PC-9 (cell line): ENCODE measurements at regions not wholly inside any gene's neighbourhood (a gene's known extent, or its start where the extent isn't known, plus 50 kb on each side); places are given as distances from the start of the nearest gene placed in this dataset.
"Not testable (repeated sequence)": the region's sequence is repeated elsewhere in the genome, so short reads cannot be mapped to it uniquely, and the experiment has no call there.

Source experiments
- BruUV-seq: library from RNA; stranded (reverse); fragments of 400-500 nt; replicated peaks from 2 replicates; lab custom pipeline; 2021; lab: Mats Ljungman, UMichigan
- CTCF ChIA-PET: fragments of 300-600 bp; sonication (Branson Sonifier 250); formaldehyde crosslinking; loops from one replicate; lab custom pipeline; 2022; ENCODE audit warnings: antibody characterized with exemption; lab: Charles Lee
- POLR2A ChIA-PET: fragments of 300-600 bp; sonication (Branson Sonifier 250); formaldehyde crosslinking; loops from one replicate; lab custom pipeline; 2022; ENCODE audit warnings: antibody characterized with exemption; ENCODE audit not compliant: unreplicated experiment; lab: Charles Lee
- DNase-seq, 2 experiments: peaks; one replicate each; pipeline versions ENCODE4 v3.0.0 to v3.0.0-alpha.2; 2015 to 2022; ENCODE audit warnings: mixed read lengths in 1 of 2
- H2AFZ ChIP-seq: fragments of 200-600 bp; sonication (generic); 2 replicates; pipeline ENCODE4 v1.8.1; 2017; ENCODE audit warnings: antibody characterized with exemption
- H3F3A ChIP-seq: fragments of 200-600 bp; sonication (generic); 2 replicates; pipeline ENCODE4 v1.8.1; 2017; ENCODE audit warnings: antibody characterized with exemption, mild to moderate bottlenecking, low read depth; ENCODE audit not compliant: insufficient read depth
- H3K27ac ChIP-seq: fragments of 200-600 bp; sonication (generic); 2 replicates; pipeline ENCODE4 v1.6.1; 2016; ENCODE audit warnings: mixed run types
- H3K27me3 ChIP-seq: fragments of 200-600 bp; sonication (generic); 2 replicates; pipeline ENCODE4 v1.6.1; 2016; ENCODE audit warnings: low read depth, mixed run types; ENCODE audit not compliant: insufficient read depth
- H3K36me3 ChIP-seq: fragments of 200-600 bp; sonication (generic); 2 replicates; pipeline ENCODE4 v1.6.1; 2016; ENCODE audit warnings: low read depth, mixed run types
- H3K4me1 ChIP-seq: fragments of 200-600 bp; sonication (generic); replicated peaks from 2 replicates; pipeline ENCODE4 v1.6.1; 2016; ENCODE audit warnings: mixed run types; ENCODE audit not compliant: insufficient read depth
- H3K4me2 ChIP-seq: fragments of 200-600 bp; sonication (generic); 2 replicates; pipeline ENCODE4 v1.6.1; 2017; ENCODE audit warnings: mixed run types
- H3K4me3 ChIP-seq: fragments of 200-600 bp; sonication (generic); 2 replicates; pipeline ENCODE4 v1.6.1; 2016; ENCODE audit warnings: mixed run types
- H3K79me2 ChIP-seq: fragments of 200-600 bp; sonication (generic); 2 replicates; pipeline ENCODE4 v1.6.1; 2017; ENCODE audit warnings: low read depth, mixed run types
- H3K9me2 ChIP-seq: fragments of 200-600 bp; sonication (generic); 2 replicates; pipeline ENCODE4 v1.8.1; 2017; ENCODE audit warnings: mild to moderate bottlenecking; ENCODE audit not compliant: insufficient read depth
- H3K9me3 ChIP-seq: fragments of 200-600 bp; sonication (generic); 2 replicates; pipeline ENCODE4 v1.8.1; 2016; ENCODE audit warnings: low read depth; ENCODE audit not compliant: insufficient read depth
- H4K20me1 ChIP-seq: fragments of 200-600 bp; sonication (generic); 2 replicates; pipeline ENCODE4 v1.8.1; 2017; ENCODE audit not compliant: insufficient read depth
- CTCF ChIP-seq: fragments of 200-600 bp; sonication (generic); conservative IDR thresholded peaks from 2 replicates; pipeline ENCODE4 v1.6.1; 2017; ENCODE audit warnings: mixed run types, antibody characterized with exemption, mild to moderate bottlenecking, moderate library complexity
- EZH2 ChIP-seq: fragments of 200-600 bp; sonication (generic); IDR thresholded peaks from 2 replicates; pipeline ENCODE4 v1.8.0; 2017; ENCODE audit warnings: antibody characterized with exemption, low read depth
- intact Hi-C: fragments of 100-400 bp; cut with micrococcal nuclease; formaldehyde crosslinking; loops from one replicate; pipeline ENCODE4 v1.10.0; 2022; ENCODE audit not compliant: unreplicated experiment

DNA sequence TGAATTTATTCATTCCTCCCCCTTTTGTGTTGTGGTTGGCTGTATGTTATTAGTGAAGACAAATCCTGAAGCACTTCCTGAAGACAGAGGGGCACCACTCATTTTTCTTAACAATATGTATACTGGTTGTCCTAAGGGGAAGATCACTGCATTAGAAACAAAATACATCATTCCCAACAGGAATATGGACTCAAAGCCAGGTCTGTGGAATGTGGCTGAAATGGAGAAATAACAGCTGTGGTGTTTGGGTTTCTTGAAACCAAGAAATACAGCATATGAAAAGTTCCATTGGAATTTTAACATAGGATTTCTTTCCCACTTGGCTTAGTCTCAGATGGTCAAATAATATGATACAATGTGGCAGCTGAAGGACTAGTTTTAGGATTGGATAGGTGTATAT lies 267.6 kb downstream of the KCNE4 start:
- ChIA-PET POLR2A (no interaction called here), CTCF (no interaction called here)
- no peak for DNase-seq
- H3F3A ChIP-seq: no peaks in the 10 kb centered on the region
- no peaks in the 10 kb centered on the region for H3K9me2 ChIP-seq
- H4K20me1 ChIP-seq: no peaks in the 10 kb centered on the region; the same call in 1 of the 2 replicates
- no peak for TF ChIP-seq EZH2
- TF ChIP-seq CTCF: no peak
- intact Hi-C loops: no loop called here
- no peaks in the 10 kb centered on the region for H3K27me3 ChIP-seq
- H3K4me3 ChIP-seq: no peak overlapping the region
- no TSS peak for BruUV-seq
- no peaks in the 10 kb centered on the region for H3K9me3 ChIP-seq
- H3K79me2 ChIP-seq: no peaks in the 10 kb centered on the region
- H3K4me2 ChIP-seq: no peak overlapping the region
- H3K4me1 ChIP-seq: no peaks in the 10 kb centered on the region
- no peak overlapping the region for H3K27ac ChIP-seq
- no peak overlapping the region for H2AFZ ChIP-seq
- H3K36me3 ChIP-seq: no peaks in the 10 kb centered on the region

- Histone ChIP-seq H3K9me2 (peaks cover 6% of the 10 kb centered on the region; the same call in 1 of the 2 replicates), H2AFZ (0 out of 2 replicates have a peak overlapping the region, but pooled peaks have one; percentile 2), H4K20me1 (no peaks in the 10 kb centered on the region; the same call in 1 of the 2 replicates), H3K36me3 (no peaks in the 10 kb centered on the region), H3K79me2 (no peaks in the 10 kb centered on the region), H3F3A (no peaks in the 10 kb centered on the region), H3K4me3 (no peak overlapping the region), H3K9me3 (no peaks in the 10 kb centered on the region), H3K27me3 (no peaks in the 10 kb centered on the region), H3K27ac (no peak overlapping the region), H3K4me1 (no peaks in the 10 kb centered on the region), H3K4me2 (no peak overlapping the region)
- TF ChIP-seq EZH2 (no peak), CTCF (no peak)
- intact Hi-C loops: no loop called here
- no TSS peak for BruUV-seq
- no peak for DNase-seq
- ChIA-PET CTCF (interaction anchor here (0.7 kb wide), 1 partner anchor 10 kb away, joined by 3 read pairs; no protein-coding TSS in a partner anchor), POLR2A (no interaction called here)
These were observed 272.4 kb downstream of the KCNE4 start for GRCh38 chr2:223324402-223324801.

GRCh38 chr2:223328578-223328977 lies 273.6 kb downstream of the SCG2 start:
- Histone ChIP-seq H3K4me3 (no peak overlapping the region), H3K4me1 (no peaks in the 10 kb centered on the region), H2AFZ (no peak overlapping the region), H3K9me2 (peaks cover 6% of the 10 kb centered on the region; the same call in 1 of the 2 replicates), H3F3A (no peaks in the 10 kb centered on the region), H3K9me3 (no peaks in the 10 kb centered on the region), H3K27me3 (peaks cover 4% of the 10 kb centered on the region; the same call in 1 of the 2 replicates), H3K27ac (no peak overlapping the region), H3K79me2 (no peaks in the 10 kb centered on the region), H3K36me3 (no peaks in the 10 kb centered on the region), H4K20me1 (no peaks in the 10 kb centered on the region; the same call in 1 of the 2 replicates), H3K4me2 (no peak overlapping the region)
- TF ChIP-seq CTCF: no peak
- no peak for TF ChIP-seq EZH2
- BruUV-seq: no TSS peak
- ChIA-PET CTCF (no interaction called here), POLR2A (no interaction called here)
- intact Hi-C loops: no loop called here
- DNase-seq: no peak

- H3K4me3 ChIP-seq, H3K9me3 ChIP-seq, CTCF ChIA-PET, H3K4me1 ChIP-seq, H3K4me2 ChIP-seq, BruUV-seq, H4K20me1 ChIP-seq, H3K27me3 ChIP-seq, H3K36me3 ChIP-seq, H3K9me2 ChIP-seq, H3K27ac ChIP-seq, H3K79me2 ChIP-seq, H3F3A ChIP-seq, intact Hi-C loops, H2AFZ ChIP-seq: not testable (repeated sequence)
- POLR2A ChIA-PET: interaction anchor here (0.7 kb wide), 1 partner anchor 307 kb away, joined by 10 read pairs; no protein-coding TSS in a partner anchor
- DNase-seq: peak in 1 of 2 experiments; percentile 41
These were observed 271.4 kb downstream of the SCG2 start for GRCh38 chr2:223330747-223331146.
